GM21619 (cell line): ENCODE measurements at regions not wholly inside any gene's neighbourhood (a gene's known extent, or its start where the extent isn't known, plus 50 kb on each side); places are given as distances from the start of the nearest gene placed in this dataset.

Experiments used
- ATAC-seq: cut with Tn5 transposase; IDR thresholded peaks from one replicate; pipeline ENCODE4 v1.9.1; 2021; ENCODE audit not compliant: unreplicated experiment

DNA sequence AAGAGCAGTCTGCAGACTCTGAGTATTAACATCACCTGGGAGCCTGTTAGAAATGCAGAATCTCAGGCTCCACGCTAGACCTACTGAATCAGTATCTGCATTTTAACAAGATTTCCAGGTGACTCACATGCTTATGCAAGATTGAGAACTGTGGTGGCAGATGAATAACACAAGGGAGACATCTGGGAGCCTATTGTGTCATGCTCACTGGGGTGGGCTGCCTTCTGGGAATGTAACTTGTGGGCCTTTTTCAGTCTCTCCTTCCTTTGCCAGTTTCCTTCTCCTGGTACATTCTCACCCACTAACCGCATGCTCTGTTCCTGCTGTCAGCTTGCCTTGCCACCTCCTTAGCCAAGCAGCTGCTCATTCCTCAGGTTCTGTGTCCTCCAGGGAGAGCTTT is 176.6 kb upstream of the C9orf72 start:
- ATAC-seq: no peak

DNA sequence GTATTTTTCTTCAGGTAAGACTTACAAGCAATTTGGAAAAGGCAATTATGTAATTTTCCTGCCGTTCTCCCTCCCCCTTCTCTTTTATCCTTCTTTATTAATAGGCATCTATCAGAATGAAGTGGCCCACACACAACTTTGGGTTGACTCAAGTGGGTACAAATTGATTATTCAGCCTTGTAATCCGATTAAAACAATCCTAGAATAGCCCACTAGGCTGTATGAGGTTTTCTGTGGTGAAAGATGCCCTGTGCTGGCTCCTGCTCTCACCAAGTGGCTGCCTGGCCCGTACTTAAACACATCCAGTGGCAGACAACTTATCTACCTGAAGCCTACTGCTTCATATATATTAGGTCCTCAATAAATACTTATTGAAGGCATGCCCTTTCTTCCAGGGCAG is 177.3 kb upstream of the C9orf72 start:
- ATAC-seq: no peak

DNA sequence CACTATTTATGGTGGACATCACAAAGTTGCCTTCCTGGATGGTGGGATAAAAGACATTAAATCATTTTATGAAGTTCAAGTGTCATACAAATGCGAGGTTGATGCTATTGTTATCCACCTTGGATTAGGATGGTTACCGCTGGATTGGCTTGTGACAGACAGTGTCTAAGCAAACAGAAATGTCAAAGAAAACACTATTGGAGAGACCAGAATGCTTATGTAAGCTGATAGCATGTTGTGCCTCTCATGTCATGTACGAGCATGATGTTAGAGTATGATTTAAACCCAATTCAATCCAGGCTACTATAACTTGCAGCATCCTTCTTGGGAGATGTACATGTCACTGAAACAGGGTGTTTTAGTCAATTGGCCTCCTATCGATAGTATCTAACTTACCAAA is 178.8 kb upstream of the C9orf72 start:
- no peak for ATAC-seq

DNA sequence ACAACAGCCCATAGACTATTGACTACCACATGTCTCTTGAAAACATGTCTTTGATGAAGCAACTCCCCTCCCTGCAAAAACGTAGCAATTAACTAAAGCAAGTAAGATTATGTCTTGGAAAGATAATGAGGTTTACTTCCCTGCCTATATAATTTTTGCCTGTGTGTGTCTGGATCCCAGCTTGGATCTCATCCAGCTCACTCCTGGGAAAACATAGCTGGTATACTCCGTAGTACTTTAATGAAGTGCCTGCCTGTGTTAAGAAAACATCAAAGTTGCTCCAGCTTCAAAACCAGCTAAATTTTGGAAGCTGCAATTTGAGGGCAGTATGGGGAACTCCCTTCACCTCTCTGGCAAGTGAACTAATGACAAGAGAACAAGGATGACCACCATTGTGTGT is 182.6 kb upstream of the C9orf72 start:
- ATAC-seq: no peak

DNA sequence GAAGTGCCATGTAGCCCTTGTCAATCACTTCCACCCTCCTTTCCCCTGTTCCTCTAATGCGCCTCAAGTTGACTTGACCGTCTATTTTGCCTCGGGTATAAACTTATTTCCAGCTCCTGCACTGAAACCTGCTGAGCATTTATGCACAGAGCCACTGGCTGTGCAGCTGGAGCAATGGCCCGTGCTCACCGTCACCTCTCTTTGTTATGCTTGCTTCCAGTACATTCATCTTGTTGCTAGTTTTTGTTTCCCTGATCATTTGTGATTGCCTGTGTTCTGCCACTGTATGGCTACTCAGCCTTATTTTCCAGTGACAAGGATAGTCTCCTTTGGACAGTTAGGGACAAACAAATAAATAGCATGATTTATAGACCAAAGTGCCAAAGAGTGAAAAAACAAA is 183.1 kb upstream of the C9orf72 start:
- ATAC-seq: no peak

DNA sequence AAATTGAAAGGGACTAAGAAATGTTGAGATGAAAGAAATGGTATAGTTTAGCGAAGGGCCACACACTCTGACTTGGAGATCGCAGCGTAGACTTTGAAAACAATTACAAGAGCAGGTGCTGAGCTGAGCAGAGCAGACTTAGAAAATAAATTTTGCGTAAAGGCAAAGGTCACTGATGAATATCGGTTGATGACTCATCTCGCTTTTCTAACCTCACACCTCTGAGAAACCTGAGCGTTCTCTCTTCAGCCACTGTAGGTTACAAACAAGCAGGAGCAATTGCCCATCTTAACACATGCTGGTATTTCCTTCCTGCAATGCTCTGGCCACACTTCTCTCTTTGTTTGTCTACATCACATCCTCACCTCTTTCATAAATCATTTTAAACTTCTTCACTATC is 190.6 kb upstream of the C9orf72 start:
- no peak for ATAC-seq

DNA sequence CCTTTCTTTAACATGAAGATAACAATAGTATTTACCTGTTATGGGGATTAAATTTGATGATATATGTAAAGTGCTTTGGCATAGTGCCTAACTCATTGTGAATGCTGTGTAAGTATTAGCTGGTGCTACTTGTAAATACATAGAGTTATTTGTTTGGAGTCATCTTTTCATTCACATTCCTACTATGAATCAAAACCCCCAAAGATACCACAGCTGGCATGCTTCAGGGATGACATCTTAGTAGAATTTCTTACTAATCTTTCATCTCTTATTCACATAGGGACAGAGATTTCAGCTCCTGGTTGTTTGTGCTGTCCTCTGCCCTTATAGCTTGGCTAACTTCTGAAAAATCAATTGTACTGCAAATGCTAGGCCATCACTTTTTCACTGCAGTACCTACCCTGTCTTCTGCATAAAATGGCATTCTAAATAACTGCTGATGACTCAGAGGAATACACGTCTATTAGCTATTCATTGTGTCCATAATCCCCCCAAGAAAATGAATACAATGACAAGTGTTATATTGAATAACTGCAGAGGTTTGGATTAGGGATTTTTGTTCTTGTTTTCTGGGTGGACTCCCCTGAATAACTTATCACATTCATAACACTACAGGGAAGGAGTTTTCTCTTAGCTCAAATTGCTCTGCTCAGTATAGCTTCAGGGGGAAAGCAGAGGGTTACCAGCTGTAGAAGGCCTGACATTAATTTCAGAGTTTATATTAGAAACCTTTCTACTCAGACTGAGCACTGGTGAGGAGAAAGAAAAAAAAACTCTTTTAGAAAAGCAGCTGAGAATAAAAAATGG is 192.2 kb upstream of the C9orf72 start:
- ATAC-seq: no peak

DNA sequence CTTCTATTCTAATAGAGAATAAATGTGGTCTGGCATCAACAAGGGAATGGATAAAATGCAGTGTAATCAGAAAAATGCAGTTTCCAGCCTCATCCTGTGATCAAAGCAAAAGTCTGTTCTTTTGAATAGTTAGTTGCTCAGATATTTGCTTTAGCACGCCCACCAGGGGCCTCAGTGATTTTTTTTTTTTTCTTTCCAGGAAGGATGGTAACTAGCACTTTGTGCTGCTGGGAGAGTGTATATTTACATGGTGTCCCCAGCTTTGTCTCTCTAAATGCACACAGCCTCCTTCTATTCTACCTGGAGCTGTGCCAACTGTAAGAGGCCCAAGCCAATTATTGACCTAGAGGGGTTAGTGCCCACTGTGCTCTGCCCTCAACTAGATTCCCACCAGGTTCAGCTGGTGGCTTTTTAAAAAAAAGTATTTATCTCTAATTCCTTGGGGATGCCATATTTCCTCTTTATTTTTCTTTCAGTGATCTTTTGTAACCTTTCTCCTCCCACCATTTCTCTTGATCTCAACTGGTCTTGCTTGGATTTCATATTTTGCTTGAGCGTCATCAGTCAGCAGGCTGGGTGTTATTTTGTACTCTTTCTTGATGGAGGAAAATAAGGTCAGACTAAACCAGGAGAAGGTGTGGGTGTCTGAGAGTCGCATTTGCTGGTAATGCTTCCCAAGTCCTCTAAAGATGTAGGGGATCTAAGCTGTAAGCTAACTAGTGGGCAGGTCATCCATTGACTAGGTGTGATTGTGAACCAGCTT is 193.0 kb upstream of the C9orf72 start:
- no peak for ATAC-seq

DNA sequence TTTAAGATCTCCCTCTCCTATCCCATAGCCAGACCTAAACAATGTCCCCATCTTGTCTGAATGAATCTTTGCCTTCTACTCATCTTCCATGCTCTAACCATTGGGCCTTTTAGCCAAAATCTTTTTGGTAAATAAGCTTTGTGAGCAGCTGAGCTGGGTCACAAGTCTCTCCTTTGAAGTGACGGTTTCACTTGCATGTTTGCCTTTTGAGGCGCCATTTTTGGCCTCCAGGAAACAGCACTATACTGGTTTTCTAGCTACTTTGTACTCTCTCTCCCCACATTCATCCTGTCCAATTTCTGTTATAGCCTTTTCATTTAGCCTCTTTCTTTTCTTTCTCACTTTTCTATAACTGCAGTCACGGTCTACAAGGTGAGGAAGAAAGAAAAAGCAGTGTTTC is 195.5 kb upstream of the C9orf72 start:
- no peak for ATAC-seq

DNA sequence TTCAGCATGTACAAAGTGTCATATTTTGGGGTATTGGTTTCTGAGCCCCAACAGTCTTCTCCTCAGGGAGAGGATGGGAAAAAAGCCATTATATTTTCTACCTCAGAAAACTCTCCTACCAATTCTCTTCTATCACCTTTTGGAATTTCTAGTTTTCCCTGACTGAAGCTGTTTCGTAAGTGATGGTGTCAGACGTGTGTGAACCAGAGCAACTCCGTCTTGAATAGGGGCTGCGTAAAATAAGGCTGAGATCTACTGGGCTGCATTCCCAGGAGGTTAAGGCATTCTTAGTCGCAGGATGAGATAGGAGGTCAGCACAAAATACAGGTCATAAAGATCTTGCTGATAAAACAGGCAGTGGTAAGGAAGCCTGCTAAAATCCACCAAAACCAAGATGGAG is 197.3 kb upstream of the C9orf72 start:
- no peak for ATAC-seq

DNA sequence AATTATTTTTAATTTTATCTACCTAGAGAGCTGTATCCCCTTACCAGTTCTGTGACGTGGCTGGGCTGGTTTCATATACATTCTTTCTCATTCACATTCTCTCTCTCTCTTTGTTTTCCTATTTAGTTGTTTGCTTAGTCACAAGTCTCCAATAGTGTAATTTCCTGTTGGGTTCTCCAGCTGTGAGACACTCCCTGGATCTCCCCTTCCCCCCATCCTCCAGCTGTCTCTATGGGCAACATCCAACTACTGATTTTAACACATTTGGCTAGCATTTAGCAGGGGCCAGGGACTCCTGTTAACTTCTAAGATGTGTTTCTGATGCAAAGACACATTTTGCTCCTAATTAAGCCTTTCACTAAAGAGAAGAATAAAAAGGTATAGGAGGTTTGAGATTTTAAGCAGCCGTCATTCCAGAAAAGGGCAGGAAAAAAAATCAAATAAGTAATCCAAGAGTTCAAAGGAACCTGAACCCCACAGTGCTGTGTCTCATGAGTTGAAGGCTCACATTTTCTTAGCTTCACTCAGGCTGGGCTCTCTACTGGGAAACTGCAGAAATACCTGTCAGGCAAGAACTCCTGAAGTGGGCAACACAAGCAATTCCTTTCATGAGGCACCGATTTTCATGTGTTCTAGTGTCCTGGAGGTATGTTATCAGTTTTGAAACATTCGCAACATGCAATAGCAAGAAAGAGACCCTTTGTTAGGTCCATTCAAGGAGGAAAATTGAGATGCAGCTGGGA is 198.7 kb upstream of the C9orf72 start:
- ATAC-seq: no peak

DNA sequence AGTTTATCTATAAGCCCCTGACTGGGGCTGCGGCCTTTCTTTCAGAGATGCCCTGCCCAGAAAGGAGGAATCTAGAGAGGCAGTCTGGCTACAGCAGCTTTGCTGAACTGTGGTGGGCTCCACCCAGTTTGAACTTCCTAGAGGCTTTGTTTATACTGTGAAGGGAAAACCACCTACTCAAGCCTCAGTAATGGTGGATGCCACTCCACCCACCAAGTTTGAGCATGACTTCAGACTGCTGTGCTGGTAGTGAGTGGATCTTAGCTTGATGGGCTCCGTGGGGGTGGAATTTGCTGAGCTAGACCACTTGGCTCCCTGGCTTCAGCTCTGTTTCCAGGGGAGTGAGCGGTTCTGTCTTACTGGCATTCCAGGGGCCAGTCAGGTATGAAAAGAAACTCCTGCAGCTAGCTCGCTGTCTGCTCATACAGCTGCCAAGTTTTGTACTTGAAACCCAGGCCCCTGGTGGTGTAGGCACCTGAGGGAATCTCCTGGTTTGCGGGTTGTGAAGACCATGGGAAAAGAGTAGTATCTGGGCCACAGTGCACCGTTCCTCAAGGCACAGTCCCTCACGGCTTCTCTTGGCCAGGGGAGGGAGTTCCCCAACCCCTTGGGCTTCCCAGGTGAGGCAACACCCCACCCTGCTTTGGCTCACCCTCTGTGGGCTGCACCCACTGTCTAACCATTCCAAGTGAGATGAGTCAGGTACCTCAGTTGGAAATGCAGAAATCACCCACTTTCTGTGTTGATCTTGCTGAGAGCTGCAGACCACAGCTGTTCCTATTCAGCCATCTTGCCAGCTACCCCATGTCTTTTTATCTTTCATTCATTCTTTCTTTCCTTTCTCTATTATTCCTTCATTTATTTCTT is 211.8 kb upstream of the C9orf72 start:
- ATAC-seq: peak; percentile 42

DNA sequence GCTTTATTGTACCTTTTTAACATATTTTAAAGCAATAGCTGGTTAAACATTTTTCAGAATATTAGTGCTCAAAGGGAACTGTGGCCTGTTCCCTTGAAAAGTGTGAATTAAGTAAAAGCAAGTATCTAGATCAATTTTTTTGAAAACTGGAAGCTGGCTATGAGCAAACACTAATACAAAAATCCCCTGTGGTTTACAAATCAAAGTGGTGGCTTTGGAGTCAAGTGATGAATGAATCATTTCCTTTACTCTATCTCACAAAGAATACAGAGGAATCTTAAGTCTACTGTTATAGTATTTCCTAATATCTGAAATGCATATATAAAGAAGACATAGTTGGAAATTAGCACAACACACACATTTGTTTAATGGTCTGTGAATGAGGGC is 212.4 kb upstream of the C9orf72 start:
- peak; percentile 90 for ATAC-seq

DNA sequence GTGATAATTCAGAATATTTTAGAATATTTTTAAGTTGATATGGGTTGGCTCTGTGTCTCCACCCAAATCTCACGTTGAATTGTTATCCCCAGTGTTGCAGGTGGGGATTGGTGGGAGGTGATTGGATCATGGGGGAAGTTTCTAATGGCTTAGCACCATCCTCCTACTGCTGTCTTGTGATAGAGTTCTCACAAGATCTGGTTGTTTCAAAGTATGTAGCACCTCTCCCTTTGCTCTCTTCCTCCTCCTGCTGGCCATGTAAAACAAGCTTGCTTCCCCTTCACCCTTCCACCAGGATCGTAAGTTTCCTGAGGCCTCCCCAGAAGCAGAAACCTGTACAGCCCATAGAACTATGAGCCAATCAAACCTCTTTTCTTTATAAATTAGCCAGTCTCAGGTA is 214.6 kb upstream of the C9orf72 start:
- no peak for ATAC-seq

DNA sequence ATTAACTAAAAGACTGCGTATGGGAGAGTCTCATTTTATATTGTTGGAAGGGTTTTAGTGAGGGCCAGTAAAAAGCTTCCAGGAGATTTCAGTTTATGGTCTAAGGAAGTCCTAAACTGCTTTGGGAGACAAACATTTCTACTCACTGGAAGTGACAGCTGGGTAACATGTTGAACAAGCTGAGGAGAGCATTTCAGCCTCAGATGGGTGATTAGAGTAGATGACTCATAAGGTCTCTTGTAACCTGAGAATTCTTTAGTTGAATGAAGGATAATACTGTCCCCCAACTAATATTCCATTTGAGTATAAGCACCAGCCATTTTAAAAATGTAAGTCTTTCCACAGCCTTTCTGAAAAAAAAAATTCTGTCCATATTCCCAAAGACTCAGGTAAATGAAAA is 218.0 kb upstream of the C9orf72 start:
- no peak for ATAC-seq

DNA sequence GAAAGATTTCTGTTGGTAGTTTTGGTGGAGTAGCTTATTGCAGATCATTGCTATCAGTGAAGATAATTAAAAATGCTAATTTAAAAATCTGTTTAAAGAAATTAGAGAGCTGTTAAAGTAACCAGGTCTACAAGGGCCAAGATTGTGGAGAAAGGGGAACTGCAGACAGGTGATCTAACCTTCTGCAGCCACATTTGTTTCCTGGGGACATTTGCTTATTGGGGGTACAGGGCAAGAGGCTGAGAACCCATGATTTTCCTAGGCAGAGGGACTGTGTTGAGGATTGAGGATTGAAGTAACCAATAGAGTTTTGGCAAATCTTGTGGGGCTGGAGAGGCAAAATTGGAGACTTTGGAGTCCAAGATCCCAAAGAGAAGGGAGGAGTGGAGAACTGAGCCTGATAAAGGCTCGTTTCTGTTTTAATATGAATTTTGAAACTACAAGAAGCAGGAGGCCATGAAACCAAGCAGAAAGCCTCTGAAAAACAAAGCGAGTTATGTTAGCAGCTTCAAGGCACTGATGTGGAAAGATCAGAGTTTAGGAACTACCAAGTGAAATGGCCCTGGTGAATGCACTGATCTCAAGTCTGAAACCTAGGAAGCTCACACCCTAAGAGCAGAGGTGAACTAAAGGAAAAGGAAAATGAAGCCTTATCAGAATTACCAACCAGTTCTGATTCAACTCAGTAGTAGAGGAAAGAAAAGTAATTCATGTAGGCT is 219.8 kb upstream of the C9orf72 start:
- ATAC-seq: no peak

DNA sequence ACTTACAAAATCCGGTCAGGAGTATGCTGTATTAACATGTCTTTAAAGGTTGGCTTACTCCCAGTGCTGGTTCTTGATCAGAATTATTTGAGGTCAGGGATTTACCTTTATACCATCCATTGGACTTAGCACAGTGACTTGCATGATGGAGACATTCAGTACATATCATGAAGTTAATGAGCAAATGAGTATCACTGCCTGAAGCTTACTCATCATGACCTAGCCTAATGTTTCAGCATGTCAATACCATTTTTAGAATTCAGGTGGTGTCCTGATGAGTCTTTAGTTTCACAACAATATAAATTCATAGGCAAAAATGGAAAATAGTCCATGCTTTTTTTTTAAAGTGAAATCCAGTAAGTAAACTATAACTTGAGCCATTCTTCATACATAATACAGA is 226.0 kb upstream of the C9orf72 start:
- no peak for ATAC-seq

DNA sequence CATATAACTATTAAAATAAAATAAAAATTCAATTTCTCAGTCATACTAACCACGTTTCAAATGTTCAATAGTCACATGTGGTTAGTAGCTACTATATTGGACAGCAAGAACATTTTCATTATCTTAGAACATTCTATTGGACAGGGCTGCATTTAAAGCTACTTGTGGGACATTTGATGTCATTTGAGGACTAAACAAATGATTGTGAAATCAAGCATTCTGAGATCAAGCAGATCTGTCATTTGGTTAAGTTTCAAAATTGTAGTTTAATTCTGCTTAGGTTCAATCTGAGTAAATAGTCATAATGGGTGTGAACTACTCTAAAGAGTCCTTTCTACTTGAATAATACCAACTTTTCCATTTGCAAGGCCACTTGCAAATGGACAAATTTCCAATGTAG is 226.9 kb upstream of the C9orf72 start:
- no peak for ATAC-seq

DNA sequence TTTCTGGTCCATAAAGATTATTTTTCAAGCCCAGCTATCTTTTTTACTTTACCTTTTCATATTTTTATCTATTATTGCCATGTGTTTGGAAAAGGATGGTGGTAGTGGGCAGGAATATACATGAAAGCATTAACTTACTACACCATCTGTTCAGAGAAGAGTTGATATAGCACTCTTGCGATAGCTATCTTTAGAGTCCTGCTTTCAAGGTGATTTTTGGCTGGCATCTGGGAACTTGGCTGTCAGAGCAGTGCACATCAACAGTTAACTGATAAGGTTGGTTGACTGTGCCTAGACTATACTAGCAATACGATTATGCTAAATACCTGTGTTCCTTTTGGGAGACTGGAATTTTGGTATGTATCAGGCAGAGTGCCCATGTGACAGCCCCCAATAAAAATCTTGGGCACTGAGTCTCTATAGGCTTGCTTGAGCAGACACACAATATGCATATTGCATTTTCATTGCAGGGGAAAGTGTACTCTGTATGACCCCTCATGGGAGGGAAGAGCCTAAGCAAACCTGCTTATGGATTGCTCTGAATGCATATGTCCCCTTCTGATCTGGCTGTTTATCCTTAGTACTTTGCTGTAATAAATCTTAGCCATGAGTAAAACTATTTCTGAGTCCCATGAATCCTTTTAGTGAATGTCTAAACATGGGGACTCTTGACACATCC is 227.6 kb upstream of the C9orf72 start:
- ATAC-seq: no peak

DNA sequence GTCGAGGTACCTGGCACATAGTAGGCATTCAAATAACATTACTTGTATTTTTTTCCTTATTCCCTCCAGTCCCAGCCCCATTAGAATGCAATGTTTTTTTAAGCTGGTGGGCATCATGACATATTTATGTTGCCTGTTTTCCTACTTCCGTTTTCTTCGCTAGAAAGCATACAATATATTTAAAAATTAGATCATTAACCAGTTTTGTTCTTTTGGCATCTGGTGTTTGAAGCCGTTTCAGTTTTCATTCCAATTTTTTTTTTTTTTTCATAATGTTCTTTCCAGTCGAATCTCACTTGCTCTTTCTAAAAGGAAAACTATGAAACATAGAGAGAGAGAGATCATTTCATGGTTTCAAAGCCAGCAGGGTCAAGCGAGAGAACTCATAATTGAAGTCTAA is 228.3 kb upstream of the C9orf72 start:
- no peak for ATAC-seq
